Heart right ventricle (tissue), 16 donors: ENCODE measurements at regions not wholly inside any gene's neighbourhood (a gene's known extent, or its start where the extent isn't known, plus 50 kb on each side); places are given as distances from the start of the nearest gene placed in this dataset.

Experiments used
- ATAC-seq, 8 donors: fragments of 200-7000 bp; cut with Tn5 transposase; one replicate each; pipeline ENCODE4 v1.9.1; 2020; ENCODE audit warnings: mild to moderate bottlenecking in 8 of 8, moderate library complexity in 8 of 8, moderate number of reproducible peaks in 1 of 8
- DNase-seq, 2 donors: peaks; one replicate each; pipeline ENCODE4 v3.0.0-alpha.2; 2020
- H3K27ac ChIP-seq, 10 donors: fragments of 200-600 bp; sonication (generic) in 2 of 10; one replicate each; pipeline versions ENCODE4 v1.5.0 to v1.8.0; 2020 to 2022; ENCODE audit warnings: mild to moderate bottlenecking in 3 of 10
- H3K27me3 ChIP-seq, 7 donors: fragments of 200-600 bp; one replicate each; pipeline ENCODE4 v1.8.0; 2021 to 2022; ENCODE audit warnings: mild to moderate bottlenecking in 2 of 7
- H3K36me3 ChIP-seq, 9 donors: fragments of 200-600 bp; sonication (generic) in 1 of 9; one replicate each; pipeline versions ENCODE4 v1.5.0 to v1.8.0; 2020 to 2022; ENCODE audit warnings: mild to moderate bottlenecking in 2 of 9
- H3K4me1 ChIP-seq, 9 donors: fragments of 200-600 bp; sonication (generic) in 1 of 9; one replicate each; pipeline versions ENCODE4 v1.5.0 to v1.8.0; 2020 to 2022; ENCODE audit warnings: mild to moderate bottlenecking in 4 of 9
- H3K4me3 ChIP-seq, 10 donors: fragments of 200-600 bp; sonication (generic) in 2 of 10; one replicate each; pipeline versions ENCODE4 v1.5.0 to v1.8.0; 2020 to 2022; ENCODE audit warnings: mild to moderate bottlenecking in 7 of 10, moderate library complexity in 2 of 10
- H3K9me3 ChIP-seq, 11 donors: fragments of 200-600 bp in 10 of 11; sonication (generic) in 2 of 11; one replicate each; pipeline versions ENCODE4 v1.5.0 to v1.8.0; 2013 to 2022; ENCODE audit warnings: mild to moderate bottlenecking in 2 of 11, control low read depth in 1 of 11, moderate library complexity in 1 of 11
- CTCF ChIP-seq, 9 donors: fragments of 200-600 bp; sonication (generic) in 2 of 9; IDR thresholded peaks; one replicate each; pipeline versions ENCODE4 v1.5.0 to v1.8.0; 2021 to 2022; ENCODE audit warnings: antibody characterized with exemption in 9 of 9, mild to moderate bottlenecking in 5 of 9, moderate library complexity in 1 of 9
- WGBS, 2 donors: extraction: QIAGEN DNeasy Blood & Tissue Kit; methylation state at CpG; one replicate each; pipeline ENCODE4 v1.1.7; 2013; ENCODE audit warnings: inconsistent platforms in 1 of 2; 5-methylcytosine and 5-hydroxymethylcytosine counted together
- intact Hi-C, 10 donors: fragments of 100-400 bp; cut with DNase I; formaldehyde crosslinking; loops; one replicate each; pipeline versions ENCODE4 v1.11.1 to v1.14.2; 2022
- donor health status: Arrhythmogenic right ventricular cardiomyopathy.
- donor health status: ischemic (EF 13 %, LVEDD 7.1; RV severe dilation, severe dysfunction).
- donor health status: healthy with polysubstance abuse.
- donor health status: DM: no; HTN: yes; CAD: no.
- donor health status: DM: no; HTN: no; CAD: no.
- donor health status: ischemic (EF 25% LVEDD 6.9; RV normal size, moderate dysfunction).
- donor health status: ischemic (EF 25% LVEDD 5.7; RV mildly dilated, moderate dysfunction).
- donor health status: healthy.
- donor health status: DM: yes; HTN: yes; CAD: no.
- donor health status: Ischemic cardiomyopathy.
- donor health status: ischemic (EF 35%, LVEDD 5.7; RV mildly dilated, moderate dysfunction).
- donor health status: nonischemic (EF 11% LVEDD 7.7; RV severe dilation, severe dysfunction).
- donor health status: DM: yes; HTN: yes; CAD: no.
- donor health status: PGD.
- donor health status: ischemic (EF 29% LVEDD 5.4; RV normal size, mild dysfunction).
- donor health status: nonischemic (EF 23%, LVEDD 6.1; RV moderate dilation, normal function).

GRCh38 chr5:28473531-28474107 lies 1435.2 kb upstream of the CDH9 start:
- 38 to 51% methylated on average over 4 of the region's 4 CpGs for WGBS, 2 donors
- H3K4me3 ChIP-seq = no peak overlapping the region
- no peaks in the 10 kb centered on the region for H3K27me3 ChIP-seq
- H3K36me3 ChIP-seq = no peaks in the 10 kb centered on the region
- intact Hi-C loops = no loop called here
- TF ChIP-seq CTCF (IDR thresholded peaks at IDR 0.05) = no peak
- no peaks in the 10 kb centered on the region for H3K9me3 ChIP-seq
- DNase-seq (no peak), ATAC-seq (no peak)
- H3K4me1 ChIP-seq = no peaks in the 10 kb centered on the region
- H3K27ac ChIP-seq = no peak overlapping the region

GRCh38 chr5:28468166-28468565 lies 1429.8 kb upstream of the CDH9 start:
- 23 to 37% methylated on average over 3 of the region's 3 CpGs for WGBS, 2 donors
- H3K27ac ChIP-seq = no peak overlapping the region
- no peak for TF ChIP-seq CTCF (IDR thresholded peaks at IDR 0.05)
- no peaks in the 10 kb centered on the region for H3K36me3 ChIP-seq
- DNase-seq = no peak
- no peaks in the 10 kb centered on the region for H3K9me3 ChIP-seq
- H3K4me3 ChIP-seq = no peak overlapping the region
- ATAC-seq = no peak
- no peaks in the 10 kb centered on the region for H3K4me1 ChIP-seq
- intact Hi-C loops = no loop called here
- no peaks in the 10 kb centered on the region for H3K27me3 ChIP-seq

- no peak for TF ChIP-seq CTCF (IDR thresholded peaks at IDR 0.05)
- no peaks in the 10 kb centered on the region for H3K36me3 ChIP-seq
- H3K4me3 ChIP-seq = no peak overlapping the region
- no peaks in the 10 kb centered on the region for H3K27me3 ChIP-seq
- H3K27ac ChIP-seq = no peak overlapping the region
- no peaks in the 10 kb centered on the region for H3K4me1 ChIP-seq
- ATAC-seq (no peak), DNase-seq (no peak)
- intact Hi-C loops = no loop called here
- no peaks in the 10 kb centered on the region for H3K9me3 ChIP-seq
- WGBS, 2 donors = 87 to 94% methylated on average over 4 of the region's 4 CpGs
Observed at GRCh38 chr5:28463728-28464127, 1425.3 kb upstream of the CDH9 start.

GRCh38 chr5:28451483-28451882 lies 1413.1 kb upstream of the CDH9 start:
- no peaks in the 10 kb centered on the region for H3K4me1 ChIP-seq
- H3K27ac ChIP-seq = no peak overlapping the region
- H3K36me3 ChIP-seq = no peaks in the 10 kb centered on the region
- peaks cover 0 to 22% (median 3%) of the 10 kb centered on the region in 11 donors for H3K9me3 ChIP-seq
- no peak overlapping the region for H3K4me3 ChIP-seq
- no peak for DNase-seq
- ATAC-seq = no peak
- no peak for TF ChIP-seq CTCF (IDR thresholded peaks at IDR 0.05)
- intact Hi-C loops = no loop called here
- H3K27me3 ChIP-seq = no peaks in the 10 kb centered on the region
